Bone marrow (tissue), 2 donors: ENCODE measurements at regions not wholly inside any gene's neighbourhood (a gene's known extent, or its start where the extent isn't known, plus 50 kb on each side); places are given as distances from the start of the nearest gene placed in this dataset.
"Not testable (repeated sequence)": the region's sequence is repeated elsewhere in the genome, so short reads cannot be mapped to it uniquely, and the experiment has no call there.

Experiments used
- DNase-seq, 2 donors: peaks; one replicate each; lab custom pipeline; 2025; lab: John Stamatoyannopoulos, UW

DNA sequence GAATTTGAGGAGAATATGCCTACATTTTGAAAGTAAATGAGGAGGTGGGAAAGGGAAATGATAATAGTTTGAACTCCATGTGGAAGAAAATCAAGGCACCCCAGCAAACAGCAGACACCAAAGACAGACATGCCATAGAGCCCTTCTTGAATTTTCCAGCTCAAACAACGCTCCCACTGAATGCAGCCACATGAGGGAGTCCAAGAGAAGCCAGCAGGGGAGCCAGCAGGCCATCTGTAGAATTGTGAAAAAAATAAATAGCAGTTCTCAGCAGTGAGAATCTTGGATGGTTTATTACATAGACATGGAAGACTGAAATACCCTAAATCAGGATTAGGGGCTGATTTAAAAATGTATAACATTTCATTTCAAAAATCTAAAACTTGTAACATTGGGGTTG is 1567.3 kb upstream of the LRRTM3 start:
- no peak for DNase-seq

DNA sequence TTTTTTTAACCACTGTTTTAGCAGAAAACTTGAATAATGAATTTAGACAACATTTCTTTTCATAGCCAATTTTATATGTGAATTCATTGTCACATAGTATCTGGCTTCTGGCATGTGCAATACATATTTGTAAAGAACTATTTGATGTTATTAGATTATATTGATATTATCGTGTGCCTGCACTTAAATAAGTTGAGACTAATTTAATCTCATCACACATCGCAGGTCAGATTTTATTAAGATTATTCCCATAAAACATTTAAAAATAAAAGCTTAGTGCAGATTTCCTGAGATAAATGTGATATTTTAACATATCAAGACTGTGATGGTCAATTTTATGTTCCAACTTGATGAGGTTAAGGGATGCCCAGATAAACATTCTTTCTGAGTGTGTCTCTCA is 1565.3 kb upstream of the LRRTM3 start:
- no peak for DNase-seq

- DNase-seq, result no peak
These were observed 1560.0 kb upstream of the LRRTM3 start for GRCh38 chr10:65365878-65366277.

GRCh38 chr10:65367706-65368105 is 1558.1 kb upstream of the LRRTM3 start:
- no peak for DNase-seq

DNA sequence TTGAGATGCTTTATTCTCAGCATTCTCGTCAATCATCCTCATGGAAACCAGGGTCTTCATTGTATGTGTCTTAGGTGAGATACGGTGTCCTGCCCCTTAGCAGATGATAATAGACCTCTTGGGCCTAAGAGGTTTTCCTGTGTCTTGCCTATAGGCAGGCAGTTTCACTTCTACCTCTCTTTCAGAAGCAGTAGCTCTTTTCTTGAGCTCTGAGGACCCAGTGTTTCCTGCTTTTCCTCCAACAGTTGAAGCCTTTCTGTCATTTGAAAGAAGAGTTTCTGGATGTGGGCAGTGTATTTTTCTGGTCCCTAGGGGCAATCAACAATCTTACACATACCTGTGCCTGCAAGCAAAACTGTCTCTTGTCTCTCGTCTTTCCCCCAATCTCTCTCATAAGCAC is 1550.3 kb upstream of the LRRTM3 start:
- no peak for DNase-seq

DNA sequence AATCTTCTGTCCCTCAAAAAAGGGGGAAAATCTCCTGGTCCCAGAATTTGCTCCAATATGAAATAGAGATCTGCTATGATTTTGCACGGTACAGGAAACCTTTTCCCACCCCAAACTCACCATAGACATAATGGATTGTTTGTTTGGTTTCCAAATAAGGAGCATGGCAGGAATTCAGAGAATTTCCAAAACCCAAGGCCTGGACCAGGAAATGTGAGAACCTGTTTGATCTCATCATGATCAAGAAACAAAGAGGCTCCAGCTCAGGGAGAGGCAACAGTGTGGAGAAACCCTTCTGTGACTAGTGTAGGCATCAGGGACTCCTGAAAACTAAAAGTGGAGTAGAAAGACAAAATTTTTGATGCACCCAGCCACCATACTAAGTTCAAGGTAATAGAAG is 1548.1 kb upstream of the LRRTM3 start:
- DNase-seq, result no peak

- no peak for DNase-seq
These were observed 1531.1 kb upstream of the LRRTM3 start for GRCh38 chr10:65394502-65395297.

DNA sequence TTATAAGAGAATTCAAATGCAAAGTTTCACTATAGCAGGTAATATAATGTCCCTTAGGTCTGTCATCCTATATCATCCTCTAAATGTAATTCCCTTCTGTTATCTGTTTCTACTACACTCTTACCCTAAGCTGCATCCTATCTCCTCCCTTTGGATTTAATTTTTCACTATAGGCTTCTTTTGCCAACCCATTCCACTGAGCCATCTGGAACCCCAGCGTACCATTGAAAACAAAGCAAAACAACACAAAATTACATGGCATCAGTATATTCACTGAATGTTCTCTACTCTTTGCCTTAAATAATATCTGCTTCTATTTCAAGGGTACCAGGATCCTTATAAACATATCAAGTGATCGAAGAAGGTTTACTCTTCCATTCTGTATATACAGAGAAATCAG is 1530.2 kb upstream of the LRRTM3 start:
- no peak for DNase-seq

DNA sequence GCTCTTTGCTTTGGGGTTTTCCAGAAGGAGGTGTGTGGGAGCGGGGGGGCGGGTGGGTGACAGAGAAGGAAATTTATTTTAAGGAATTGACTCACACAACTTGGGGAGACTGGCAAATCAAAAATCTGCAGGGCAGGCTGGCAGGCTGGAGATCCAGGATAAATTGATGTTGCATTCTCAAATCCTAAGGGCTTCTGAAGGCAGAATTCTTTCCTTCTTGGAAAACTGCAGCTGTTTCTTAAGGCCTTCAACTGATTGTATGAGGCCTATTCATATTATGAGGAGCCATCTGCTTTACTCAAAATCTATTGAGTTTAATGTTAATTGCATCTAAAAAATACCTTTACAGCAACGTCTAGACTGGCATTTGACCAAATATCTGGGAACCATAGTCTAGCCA is 1528.8 kb upstream of the LRRTM3 start:
- no peak for DNase-seq

DNA sequence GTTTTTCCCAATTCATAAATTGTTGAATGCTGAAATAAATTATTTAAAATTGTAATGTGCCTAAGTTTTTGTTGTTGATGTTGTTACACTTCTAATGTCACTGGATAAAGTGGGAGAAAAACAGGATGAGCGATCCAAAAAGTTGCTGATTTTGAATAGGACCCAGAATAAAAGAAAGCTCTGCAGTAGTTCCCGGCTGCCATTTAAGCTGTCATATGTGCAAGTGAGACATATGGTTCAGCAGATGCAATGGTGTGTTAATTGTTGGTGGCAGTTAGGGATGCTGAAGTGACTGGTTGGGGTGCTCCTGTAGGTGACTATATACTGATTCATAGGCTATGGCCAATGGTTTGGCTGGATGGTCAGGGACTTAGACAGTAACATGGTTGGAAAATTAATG is 1517.4 kb upstream of the LRRTM3 start:
- no peak for DNase-seq

DNA sequence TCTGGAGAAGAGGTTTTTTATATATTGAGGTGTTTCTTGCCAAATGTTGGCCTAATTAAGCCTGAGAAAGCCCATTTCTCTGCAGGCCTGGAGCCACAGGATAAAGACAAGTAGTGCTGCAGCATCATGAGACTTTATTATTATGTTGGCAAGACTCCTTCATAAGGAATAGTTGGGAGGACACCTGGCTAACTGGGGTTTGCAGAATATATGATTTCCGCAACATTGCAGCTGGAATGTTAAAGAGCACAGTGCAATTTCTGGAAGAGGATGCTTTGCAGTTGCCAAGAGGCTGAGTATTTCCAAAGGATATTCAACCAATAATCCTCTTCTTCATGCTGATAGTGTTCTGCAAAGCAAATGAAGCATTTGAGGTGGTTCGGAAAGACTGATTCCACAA is 1512.8 kb upstream of the LRRTM3 start:
- DNase-seq, result no peak

- DNase-seq, result no peak
These were observed 1510.5 kb upstream of the LRRTM3 start for GRCh38 chr10:65415318-65415717.

GRCh38 chr10:65416094-65416493 is 1509.7 kb upstream of the LRRTM3 start:
- no peak for DNase-seq

- DNase-seq, result no peak
These were observed 1506.2 kb upstream of the LRRTM3 start for GRCh38 chr10:65419629-65420028.

DNA sequence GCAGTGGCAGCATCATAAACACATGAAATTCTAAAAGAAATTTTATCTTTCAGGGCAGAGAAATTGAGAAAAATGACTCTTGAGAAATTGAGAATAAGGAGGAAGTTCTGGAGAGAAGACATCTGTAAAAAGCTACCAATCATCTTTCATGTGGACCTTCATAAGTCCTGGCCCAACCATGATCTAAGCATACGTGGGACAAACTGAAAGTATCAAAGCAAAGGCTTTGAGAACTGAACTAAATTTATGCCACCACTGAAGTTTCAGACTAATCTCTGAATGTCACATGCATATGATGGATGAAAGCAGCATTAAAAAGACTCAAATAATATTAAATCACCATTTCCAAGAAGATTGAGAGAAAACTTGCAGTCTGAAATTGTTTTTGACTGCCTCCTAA is 1502.8 kb upstream of the LRRTM3 start:
- DNase-seq, result no peak

- DNase-seq, result not testable (repeated sequence)
These were observed 1496.5 kb upstream of the LRRTM3 start for GRCh38 chr10:65429381-65429780.

- no peak for DNase-seq
These were observed 1494.9 kb upstream of the LRRTM3 start for GRCh38 chr10:65430979-65431378.

- no peak for DNase-seq
These were observed 1454.8 kb upstream of the LRRTM3 start for GRCh38 chr10:65470986-65471385.

- DNase-seq, result no peak
These were observed 1443.0 kb upstream of the LRRTM3 start for GRCh38 chr10:65482848-65483247.

- no peak for DNase-seq
These were observed 1434.0 kb upstream of the LRRTM3 start for GRCh38 chr10:65491799-65492198.

DNA sequence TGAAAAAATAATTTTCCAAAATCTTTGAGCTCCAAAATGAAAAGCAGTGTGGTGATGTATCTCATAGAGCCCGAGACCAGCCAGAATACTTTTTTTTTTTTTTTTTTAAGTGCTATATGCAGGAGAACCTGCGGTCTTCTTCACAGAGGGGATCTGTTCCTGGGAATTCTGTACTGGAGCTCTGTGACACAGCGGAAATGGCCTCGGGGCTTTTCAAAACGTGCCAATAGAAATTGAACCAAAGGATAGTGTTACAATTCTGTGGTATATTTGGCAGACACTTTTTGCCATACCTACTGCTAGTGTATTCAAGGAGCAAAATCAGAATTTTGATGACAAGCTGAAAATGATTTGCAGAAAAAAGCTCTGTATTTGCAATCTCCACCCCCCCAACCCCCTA is 1429.3 kb upstream of the LRRTM3 start:
- DNase-seq, result no peak

DNA sequence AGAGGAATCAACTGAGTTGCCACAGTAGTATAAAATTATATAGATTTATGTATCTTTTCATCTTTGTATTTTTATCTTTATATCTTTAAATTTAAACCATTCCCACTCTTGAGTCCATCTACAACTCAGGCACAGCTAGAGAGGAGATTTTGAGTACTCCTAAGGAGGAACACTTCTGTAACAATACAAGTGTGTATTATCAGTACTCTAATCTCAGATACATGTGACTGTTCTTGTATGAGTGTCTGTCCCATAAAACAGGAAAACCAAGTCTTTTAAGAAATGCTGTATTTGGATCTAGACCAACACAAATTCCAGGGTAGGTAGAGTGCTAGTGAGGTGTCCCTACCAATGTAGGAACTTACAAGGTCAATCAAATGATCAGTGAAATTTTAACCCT is 1428.0 kb upstream of the LRRTM3 start:
- DNase-seq, result no peak

GRCh38 chr10:65500716-65501115 is 1425.1 kb upstream of the LRRTM3 start:
- no peak for DNase-seq

DNA sequence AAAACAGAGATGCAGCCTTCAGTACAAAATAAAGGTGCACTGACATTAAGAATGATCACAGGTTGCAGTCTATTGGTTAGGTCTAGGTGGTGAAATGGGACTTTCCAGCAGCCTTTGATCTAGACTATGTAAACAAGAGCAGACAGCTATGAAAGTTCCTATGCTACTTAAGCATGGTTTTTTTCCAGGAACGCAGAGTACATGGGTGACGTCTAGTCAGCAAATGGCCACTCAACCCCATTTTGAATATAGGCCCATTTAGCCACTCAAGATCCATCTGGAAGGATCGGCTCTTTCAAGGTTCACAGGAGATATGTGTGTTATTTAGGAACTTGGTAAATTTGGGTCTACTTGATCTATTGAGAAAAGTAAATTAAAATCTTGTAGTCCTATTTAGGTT is 1424.6 kb upstream of the LRRTM3 start:
- DNase-seq, result no peak
